HG03103 (cell line): ENCODE measurements at regions not wholly inside any gene's neighbourhood (a gene's known extent, or its start where the extent isn't known, plus 50 kb on each side); places are given as distances from the start of the nearest gene placed in this dataset.
A peak's percentile ranks its signal among the peaks of the same experiment; 100 is the strongest.

Experiments used
- ATAC-seq: cut with Tn5 transposase; IDR thresholded peaks from one replicate; pipeline ENCODE4 v1.9.1; 2021; ENCODE audit warnings: low read depth; ENCODE audit not compliant: unreplicated experiment

- no peak for ATAC-seq
These were observed 316.2 kb upstream of the HTR2A start for GRCh38 chr13:47213047-47213446.

GRCh38 chr13:47211106-47211505 is 314.3 kb upstream of the HTR2A start:
- no peak for ATAC-seq

GRCh38 chr13:47206111-47206510 is 309.3 kb upstream of the HTR2A start:
- no peak for ATAC-seq

GRCh38 chr13:47190696-47191305 is 293.9 kb upstream of the HTR2A start:
- ATAC-seq = no peak

- no peak for ATAC-seq
These were observed 291.9 kb upstream of the HTR2A start for GRCh38 chr13:47188802-47189201.

- ATAC-seq = no peak
These were observed 289.6 kb upstream of the HTR2A start for GRCh38 chr13:47186471-47186870.

- no peak for ATAC-seq
These were observed 287.5 kb upstream of the HTR2A start for GRCh38 chr13:47184321-47184720.

GRCh38 chr13:47179321-47179720 is 282.5 kb upstream of the HTR2A start:
- no peak for ATAC-seq

- ATAC-seq = no peak
These were observed 281.5 kb upstream of the HTR2A start for GRCh38 chr13:47178090-47178950.

- ATAC-seq = no peak
These were observed 278.5 kb upstream of the HTR2A start for GRCh38 chr13:47175172-47175866.

GRCh38 chr13:47170971-47171370 is 274.1 kb upstream of the HTR2A start:
- ATAC-seq = no peak

GRCh38 chr13:47168618-47169017 is 271.8 kb upstream of the HTR2A start:
- ATAC-seq = no peak

- ATAC-seq = no peak
These were observed 271.2 kb upstream of the HTR2A start for GRCh38 chr13:47168066-47168465.

- ATAC-seq = no peak
These were observed 269.5 kb upstream of the HTR2A start for GRCh38 chr13:47166336-47166735.

- ATAC-seq = no peak
These were observed 263.1 kb upstream of the HTR2A start for GRCh38 chr13:47159853-47160550.

- no peak for ATAC-seq
These were observed 261.7 kb upstream of the HTR2A start for GRCh38 chr13:47158593-47158992.

GRCh38 chr13:47148543-47148942 is 251.7 kb upstream of the HTR2A start:
- no peak for ATAC-seq

GRCh38 chr13:47147812-47148119 is 250.9 kb upstream of the HTR2A start:
- ATAC-seq = no peak

- ATAC-seq = peak; percentile 97
These were observed 250.3 kb upstream of the HTR2A start for GRCh38 chr13:47146991-47147811.

GRCh38 chr13:47146136-47146535 is 249.3 kb upstream of the HTR2A start:
- ATAC-seq = no peak
